WERI-Rb-1 (cell line): ENCODE measurements at regions not wholly inside any gene's neighbourhood (a gene's known extent, or its start where the extent isn't known, plus 50 kb on each side); places are given as distances from the start of the nearest gene placed in this dataset.

ENCODE experiments used
- DNase-seq: peaks from one replicate; pipeline ENCODE4 v3.0.0-alpha.2; 2020
- H3K27ac ChIP-seq: fragments of 250-450 bp; sonication (Bioruptor Pico); 2 replicates; pipeline ENCODE4 v1.5.1; 2020; ENCODE audit warnings: mild to moderate bottlenecking, moderate library complexity
- H3K27me3 ChIP-seq: fragments of 250-450 bp; sonication (Bioruptor Pico); 2 replicates; pipeline ENCODE4 v1.5.1; 2021; ENCODE audit warnings: mild to moderate bottlenecking, low read depth, moderate library complexity; ENCODE audit not compliant: insufficient read depth, severe bottlenecking
- H3K36me3 ChIP-seq: fragments of 250-450 bp; sonication (Bioruptor Pico); 2 replicates; pipeline ENCODE4 v1.5.1; 2020; ENCODE audit warnings: mild to moderate bottlenecking, moderate library complexity
- H3K4me3 ChIP-seq: 2 replicates; pipeline ENCODE4 v1.5.1; 2011; ENCODE audit warnings: low read depth, mild to moderate bottlenecking, control low read depth, low read length
- H3K9me3 ChIP-seq: fragments of 250-450 bp; sonication (Bioruptor Pico); 2 replicates; pipeline ENCODE4 v1.5.1; 2021; ENCODE audit warnings: mild to moderate bottlenecking, moderate library complexity; ENCODE audit not compliant: severe bottlenecking
- CTCF ChIP-seq: IDR thresholded peaks from 2 replicates; pipeline ENCODE4 v1.5.1; 2011; ENCODE audit warnings: low read depth, mild to moderate bottlenecking, control low read depth, inconsistent platforms, low read length

GRCh38 chr3:181888234-181888633, 176.5 kb downstream of the SOX2 start:
- Histone ChIP-seq H3K27me3 (peaks cover 68% of the 10 kb centered on the region), H3K9me3 (no peaks in the 10 kb centered on the region), H3K4me3 (no peak overlapping the region), H3K27ac (no peak overlapping the region), H3K36me3 (no peaks in the 10 kb centered on the region)
- DNase-seq, result no peak
- TF ChIP-seq CTCF, result no peak

GRCh38 chr3:181892848-181893247, 181.1 kb downstream of the SOX2 start:
- Histone ChIP-seq H3K9me3 (no peaks in the 10 kb centered on the region), H3K27me3 (peaks cover 55% of the 10 kb centered on the region), H3K36me3 (no peaks in the 10 kb centered on the region), H3K4me3 (no peak overlapping the region), H3K27ac (no peak overlapping the region)
- TF ChIP-seq CTCF, result no peak
- no peak for DNase-seq

DNA sequence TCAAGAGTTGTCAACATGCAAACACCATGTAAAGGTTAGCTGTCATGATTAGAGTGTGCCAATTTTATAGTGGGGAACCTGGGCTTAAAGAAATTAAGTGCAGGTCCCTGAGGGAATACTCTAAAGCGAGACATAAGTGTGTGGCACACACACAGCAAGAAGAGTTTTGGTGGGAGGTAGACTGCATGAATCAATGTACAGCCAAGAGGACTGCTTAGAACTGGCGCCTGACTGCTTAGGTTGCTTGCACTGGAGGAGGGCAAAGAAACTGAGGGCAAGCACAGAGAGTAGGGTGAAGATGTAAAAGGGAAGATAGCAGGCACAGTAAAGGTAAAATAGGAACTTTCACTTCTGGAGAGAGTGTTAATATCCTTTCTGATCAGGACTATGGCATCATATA, 184.9 kb downstream of the SOX2 start:
- Histone ChIP-seq H3K27ac (no peak overlapping the region), H3K4me3 (no peak overlapping the region), H3K27me3 (peaks cover 34% of the 10 kb centered on the region), H3K9me3 (no peaks in the 10 kb centered on the region), H3K36me3 (no peaks in the 10 kb centered on the region)
- no peak for TF ChIP-seq CTCF
- DNase-seq, result no peak

- Histone ChIP-seq H3K27ac (no peak overlapping the region), H3K4me3 (no peak overlapping the region), H3K9me3 (no peaks in the 10 kb centered on the region), H3K27me3 (peaks cover 30% of the 10 kb centered on the region), H3K36me3 (no peaks in the 10 kb centered on the region)
- no peak for DNase-seq
- no peak for TF ChIP-seq CTCF
These were observed 188.0 kb downstream of the SOX2 start for GRCh38 chr3:181899702-181900101.

DNA sequence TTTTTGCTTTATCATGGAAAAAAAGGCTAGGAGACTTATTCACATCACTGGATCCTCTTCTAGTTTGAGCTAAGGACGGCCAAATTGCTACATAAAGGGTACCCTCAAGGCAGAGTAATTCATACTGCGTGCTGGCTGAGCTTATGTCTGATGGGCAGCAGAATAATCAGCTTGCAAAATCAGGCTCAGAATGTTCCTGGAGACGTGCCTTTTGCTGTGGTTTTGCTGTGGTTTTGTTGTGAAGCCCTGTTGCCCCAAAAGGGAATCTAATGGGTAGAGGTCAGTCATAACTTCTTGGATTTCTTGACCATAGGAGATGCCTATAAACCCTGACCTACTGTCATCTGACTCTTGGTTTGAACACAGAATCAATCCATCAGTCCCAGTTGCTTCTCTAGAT, 189.9 kb downstream of the SOX2 start:
- TF ChIP-seq CTCF, result no peak
- H3K27me3 ChIP-seq, result peaks cover 41% of the 10 kb centered on the region
- no peak overlapping the region for H3K27ac ChIP-seq
- no peak for DNase-seq
- H3K4me3 ChIP-seq, result no peak overlapping the region
- no peaks in the 10 kb centered on the region for H3K36me3 ChIP-seq
- no peaks in the 10 kb centered on the region for H3K9me3 ChIP-seq

DNA sequence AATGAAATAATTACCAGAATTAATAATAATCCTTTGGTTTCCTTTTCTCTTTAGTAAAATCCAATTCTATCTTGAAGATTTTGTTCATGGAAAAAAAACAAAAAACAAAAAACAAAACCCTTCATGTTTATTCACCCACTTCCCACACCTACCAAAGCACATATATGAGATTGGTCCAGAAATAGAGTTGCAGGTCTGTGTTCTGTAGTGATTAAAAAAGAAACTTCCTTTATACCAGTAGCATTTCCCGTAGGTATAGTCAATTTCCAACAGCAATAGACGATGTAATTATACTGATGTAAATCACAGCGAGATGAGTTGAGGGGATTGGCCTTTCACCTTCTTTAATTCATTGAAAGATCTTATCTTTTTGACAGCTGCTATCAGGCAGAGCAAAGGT, 194.6 kb downstream of the SOX2 start:
- TF ChIP-seq CTCF, result no peak
- Histone ChIP-seq H3K27me3 (peaks cover 66% of the 10 kb centered on the region), H3K36me3 (no peaks in the 10 kb centered on the region), H3K9me3 (peaks cover 2% of the 10 kb centered on the region), H3K27ac (no peak overlapping the region), H3K4me3 (no peak overlapping the region)
- no peak for DNase-seq
